WTC11 (cell line): ENCODE measurements at regions not wholly inside any gene's neighbourhood (a gene's known extent, or its start where the extent isn't known, plus 50 kb on each side); places are given as distances from the start of the nearest gene placed in this dataset.

Source experiments
- ATAC-seq: fragments of 200-7000 bp; cut with Tn5 transposase; 2 replicates; pipeline ENCODE4 v1.10.0; 2021; ENCODE audit warnings: mild to moderate bottlenecking, moderate library complexity
- CTCF ChIA-PET: fragments of 300-600 bp; sonication (Branson Sonifier 250); formaldehyde crosslinking; loops from one replicate; lab custom pipeline; 2021; ENCODE audit warnings: antibody characterized with exemption; lab: Charles Lee
- POLR2A ChIA-PET: fragments of 350-600 bp; sonication (Branson Sonifier 250); formaldehyde crosslinking; loops from one replicate; lab custom pipeline; 2021; ENCODE audit warnings: antibody characterized with exemption; lab: Charles Lee
- DNase-seq: peaks from one replicate; pipeline ENCODE4 v3.0.0; 2021; ENCODE audit warnings: low spot score
- H3K27ac Mint-ChIP-seq: 2 replicates; pipeline ENCODE4 v1.8.0; 2021; ENCODE audit warnings: mixed read lengths
- H3K27me3 Mint-ChIP-seq: 2 replicates; pipeline ENCODE4 v1.8.0; 2021; ENCODE audit warnings: low read depth, mild to moderate bottlenecking, moderate library complexity, mixed read lengths
- H3K36me3 Mint-ChIP-seq: 2 replicates; pipeline ENCODE4 v1.8.0; 2021; ENCODE audit warnings: mixed read lengths
- H3K4me1 Mint-ChIP-seq: 2 replicates; pipeline ENCODE4 v1.8.0; 2022; ENCODE audit warnings: mixed read lengths
- H3K4me3 Mint-ChIP-seq: 2 replicates; pipeline ENCODE4 v1.8.0; 2021; ENCODE audit warnings: mild to moderate bottlenecking, moderate library complexity, mixed read lengths
- H3K9me3 Mint-ChIP-seq: 2 replicates; pipeline ENCODE4 v1.8.0; 2021; ENCODE audit warnings: mixed read lengths
- ATF1 ChIP-seq: sonication (generic); formaldehyde crosslinking; IDR thresholded peaks from 2 replicates; pipeline ENCODE4 v1.8.1; 2023; ENCODE audit warnings: mild to moderate bottlenecking, moderate library complexity, missing genetic modification reagents
- CREM ChIP-seq: sonication (generic); formaldehyde crosslinking; IDR thresholded peaks from 2 replicates; pipeline ENCODE4 v1.8.1; 2022; ENCODE audit warnings: mild to moderate bottlenecking, missing genetic modification reagents, moderate library complexity
- MYBL2 ChIP-seq: sonication (generic); formaldehyde crosslinking; IDR thresholded peaks from 2 replicates; pipeline ENCODE4 v1.8.1; 2023; ENCODE audit warnings: mild to moderate bottlenecking, moderate library complexity, missing genetic modification reagents
- NFATC4 ChIP-seq: fragments of 250-450 bp; sonication (Bioruptor Pico); IDR thresholded peaks from 2 replicates; pipeline ENCODE4 v1.9.0; 2021; ENCODE audit warnings: mild to moderate bottlenecking
- NR1H2 ChIP-seq: sonication (generic); formaldehyde crosslinking; IDR thresholded peaks from 2 replicates; pipeline ENCODE4 v1.9.0; 2021; ENCODE audit warnings: mild to moderate bottlenecking, moderate library complexity, missing genetic modification reagents
- TF ChIP-seq, protein P1 (sequence below): fragments of 250-450 bp; sonication (Bioruptor Pico); IDR thresholded peaks from 2 replicates; pipeline ENCODE4 v1.9.0; 2021; ENCODE audit warnings: mild to moderate bottlenecking
- TF ChIP-seq, protein P2 (sequence below): fragments of 250-450 bp; sonication (Bioruptor Pico); IDR thresholded peaks from 2 replicates; pipeline ENCODE4 v1.9.0; 2021; ENCODE audit warnings: mild to moderate bottlenecking, borderline replicate concordance
- TF ChIP-seq, protein P3 (sequence below): sonication (generic); formaldehyde crosslinking; IDR thresholded peaks from 2 replicates; pipeline ENCODE4 v1.8.0; 2023; ENCODE audit warnings: missing genetic modification reagents
- TF ChIP-seq, protein P4 (sequence below): sonication (generic); formaldehyde crosslinking; IDR thresholded peaks from 2 replicates; pipeline ENCODE4 v1.8.1; 2023; ENCODE audit warnings: mild to moderate bottlenecking, missing genetic modification reagents
- TF ChIP-seq, protein P5 (sequence below): sonication (generic); formaldehyde crosslinking; IDR thresholded peaks from 2 replicates; pipeline ENCODE4 v1.8.0; 2023; ENCODE audit warnings: mild to moderate bottlenecking, missing genetic modification reagents
- TF ChIP-seq, protein P6 (sequence below): sonication (generic); formaldehyde crosslinking; IDR thresholded peaks from 2 replicates; pipeline ENCODE4 v1.8.1; 2022; ENCODE audit warnings: missing genetic modification reagents, borderline replicate concordance
- TF ChIP-seq, protein P7 (sequence below): fragments of 250-450 bp; sonication (Bioruptor Pico); IDR thresholded peaks from 2 replicates; pipeline ENCODE4 v2.1.2; 2022; ENCODE audit warnings: mild to moderate bottlenecking, moderate library complexity

DNA sequence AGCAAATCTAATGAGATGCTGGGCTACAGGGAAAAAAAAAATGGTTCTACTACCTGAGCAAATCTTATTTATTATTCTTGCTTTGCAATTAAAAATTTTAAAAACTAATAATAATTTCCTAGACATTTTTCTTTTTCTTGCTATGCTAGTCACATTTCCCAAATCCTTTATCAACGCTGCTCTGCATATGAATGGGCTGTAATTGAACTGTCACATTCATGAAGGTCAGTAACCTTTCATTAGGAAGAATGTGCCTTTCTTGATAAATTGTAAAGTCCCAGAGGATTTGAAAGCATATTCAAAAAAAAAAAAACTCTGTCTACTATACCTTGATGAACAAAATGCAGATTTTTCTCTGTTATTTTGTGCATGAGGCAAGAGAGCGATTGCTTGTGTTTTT lies 538.7 kb upstream of the ID4 start:
- Mint-ChIP-seq H3K27me3 (peaks cover 73% of the 10 kb centered on the region), H3K27ac (no peak overlapping the region), H3K4me1 (peaks cover 26% of the 10 kb centered on the region), H3K9me3 (no peaks in the 10 kb centered on the region), H3K4me3 (peak overlapping the region; percentile 38), H3K36me3 (no peaks in the 10 kb centered on the region)
- ATAC-seq (no peak), DNase-seq (no peak)
- TF ChIP-seq, protein P1, sequence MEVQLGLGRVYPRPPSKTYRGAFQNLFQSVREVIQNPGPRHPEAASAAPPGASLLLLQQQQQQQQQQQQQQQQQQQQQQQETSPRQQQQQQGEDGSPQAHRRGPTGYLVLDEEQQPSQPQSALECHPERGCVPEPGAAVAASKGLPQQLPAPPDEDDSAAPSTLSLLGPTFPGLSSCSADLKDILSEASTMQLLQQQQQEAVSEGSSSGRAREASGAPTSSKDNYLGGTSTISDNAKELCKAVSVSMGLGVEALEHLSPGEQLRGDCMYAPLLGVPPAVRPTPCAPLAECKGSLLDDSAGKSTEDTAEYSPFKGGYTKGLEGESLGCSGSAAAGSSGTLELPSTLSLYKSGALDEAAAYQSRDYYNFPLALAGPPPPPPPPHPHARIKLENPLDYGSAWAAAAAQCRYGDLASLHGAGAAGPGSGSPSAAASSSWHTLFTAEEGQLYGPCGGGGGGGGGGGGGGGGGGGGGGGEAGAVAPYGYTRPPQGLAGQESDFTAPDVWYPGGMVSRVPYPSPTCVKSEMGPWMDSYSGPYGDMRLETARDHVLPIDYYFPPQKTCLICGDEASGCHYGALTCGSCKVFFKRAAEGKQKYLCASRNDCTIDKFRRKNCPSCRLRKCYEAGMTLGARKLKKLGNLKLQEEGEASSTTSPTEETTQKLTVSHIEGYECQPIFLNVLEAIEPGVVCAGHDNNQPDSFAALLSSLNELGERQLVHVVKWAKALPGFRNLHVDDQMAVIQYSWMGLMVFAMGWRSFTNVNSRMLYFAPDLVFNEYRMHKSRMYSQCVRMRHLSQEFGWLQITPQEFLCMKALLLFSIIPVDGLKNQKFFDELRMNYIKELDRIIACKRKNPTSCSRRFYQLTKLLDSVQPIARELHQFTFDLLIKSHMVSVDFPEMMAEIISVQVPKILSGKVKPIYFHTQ (CRISPR knock-in tag): no peak
- TF ChIP-seq, protein P2, sequence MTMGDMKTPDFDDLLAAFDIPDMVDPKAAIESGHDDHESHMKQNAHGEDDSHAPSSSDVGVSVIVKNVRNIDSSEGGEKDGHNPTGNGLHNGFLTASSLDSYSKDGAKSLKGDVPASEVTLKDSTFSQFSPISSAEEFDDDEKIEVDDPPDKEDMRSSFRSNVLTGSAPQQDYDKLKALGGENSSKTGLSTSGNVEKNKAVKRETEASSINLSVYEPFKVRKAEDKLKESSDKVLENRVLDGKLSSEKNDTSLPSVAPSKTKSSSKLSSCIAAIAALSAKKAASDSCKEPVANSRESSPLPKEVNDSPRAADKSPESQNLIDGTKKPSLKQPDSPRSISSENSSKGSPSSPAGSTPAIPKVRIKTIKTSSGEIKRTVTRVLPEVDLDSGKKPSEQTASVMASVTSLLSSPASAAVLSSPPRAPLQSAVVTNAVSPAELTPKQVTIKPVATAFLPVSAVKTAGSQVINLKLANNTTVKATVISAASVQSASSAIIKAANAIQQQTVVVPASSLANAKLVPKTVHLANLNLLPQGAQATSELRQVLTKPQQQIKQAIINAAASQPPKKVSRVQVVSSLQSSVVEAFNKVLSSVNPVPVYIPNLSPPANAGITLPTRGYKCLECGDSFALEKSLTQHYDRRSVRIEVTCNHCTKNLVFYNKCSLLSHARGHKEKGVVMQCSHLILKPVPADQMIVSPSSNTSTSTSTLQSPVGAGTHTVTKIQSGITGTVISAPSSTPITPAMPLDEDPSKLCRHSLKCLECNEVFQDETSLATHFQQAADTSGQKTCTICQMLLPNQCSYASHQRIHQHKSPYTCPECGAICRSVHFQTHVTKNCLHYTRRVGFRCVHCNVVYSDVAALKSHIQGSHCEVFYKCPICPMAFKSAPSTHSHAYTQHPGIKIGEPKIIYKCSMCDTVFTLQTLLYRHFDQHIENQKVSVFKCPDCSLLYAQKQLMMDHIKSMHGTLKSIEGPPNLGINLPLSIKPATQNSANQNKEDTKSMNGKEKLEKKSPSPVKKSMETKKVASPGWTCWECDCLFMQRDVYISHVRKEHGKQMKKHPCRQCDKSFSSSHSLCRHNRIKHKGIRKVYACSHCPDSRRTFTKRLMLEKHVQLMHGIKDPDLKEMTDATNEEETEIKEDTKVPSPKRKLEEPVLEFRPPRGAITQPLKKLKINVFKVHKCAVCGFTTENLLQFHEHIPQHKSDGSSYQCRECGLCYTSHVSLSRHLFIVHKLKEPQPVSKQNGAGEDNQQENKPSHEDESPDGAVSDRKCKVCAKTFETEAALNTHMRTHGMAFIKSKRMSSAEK (CRISPR knock-in tag): no peak
- TF ChIP-seq, protein P3, sequence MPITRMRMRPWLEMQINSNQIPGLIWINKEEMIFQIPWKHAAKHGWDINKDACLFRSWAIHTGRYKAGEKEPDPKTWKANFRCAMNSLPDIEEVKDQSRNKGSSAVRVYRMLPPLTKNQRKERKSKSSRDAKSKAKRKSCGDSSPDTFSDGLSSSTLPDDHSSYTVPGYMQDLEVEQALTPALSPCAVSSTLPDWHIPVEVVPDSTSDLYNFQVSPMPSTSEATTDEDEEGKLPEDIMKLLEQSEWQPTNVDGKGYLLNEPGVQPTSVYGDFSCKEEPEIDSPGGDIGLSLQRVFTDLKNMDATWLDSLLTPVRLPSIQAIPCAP (CRISPR knock-in tag): no peak
- TF ChIP-seq NR1H2 (no peak), ATF1 (CRISPR knock-in tag) (no peak), MYBL2 (CRISPR knock-in tag) (no peak), CREM (CRISPR knock-in tag) (no peak), NFATC4 (CRISPR knock-in tag) (no peak)
- TF ChIP-seq, protein P4, sequence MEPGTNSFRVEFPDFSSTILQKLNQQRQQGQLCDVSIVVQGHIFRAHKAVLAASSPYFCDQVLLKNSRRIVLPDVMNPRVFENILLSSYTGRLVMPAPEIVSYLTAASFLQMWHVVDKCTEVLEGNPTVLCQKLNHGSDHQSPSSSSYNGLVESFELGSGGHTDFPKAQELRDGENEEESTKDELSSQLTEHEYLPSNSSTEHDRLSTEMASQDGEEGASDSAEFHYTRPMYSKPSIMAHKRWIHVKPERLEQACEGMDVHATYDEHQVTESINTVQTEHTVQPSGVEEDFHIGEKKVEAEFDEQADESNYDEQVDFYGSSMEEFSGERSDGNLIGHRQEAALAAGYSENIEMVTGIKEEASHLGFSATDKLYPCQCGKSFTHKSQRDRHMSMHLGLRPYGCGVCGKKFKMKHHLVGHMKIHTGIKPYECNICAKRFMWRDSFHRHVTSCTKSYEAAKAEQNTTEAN (CRISPR knock-in tag): no peak
- TF ChIP-seq, protein P5, sequence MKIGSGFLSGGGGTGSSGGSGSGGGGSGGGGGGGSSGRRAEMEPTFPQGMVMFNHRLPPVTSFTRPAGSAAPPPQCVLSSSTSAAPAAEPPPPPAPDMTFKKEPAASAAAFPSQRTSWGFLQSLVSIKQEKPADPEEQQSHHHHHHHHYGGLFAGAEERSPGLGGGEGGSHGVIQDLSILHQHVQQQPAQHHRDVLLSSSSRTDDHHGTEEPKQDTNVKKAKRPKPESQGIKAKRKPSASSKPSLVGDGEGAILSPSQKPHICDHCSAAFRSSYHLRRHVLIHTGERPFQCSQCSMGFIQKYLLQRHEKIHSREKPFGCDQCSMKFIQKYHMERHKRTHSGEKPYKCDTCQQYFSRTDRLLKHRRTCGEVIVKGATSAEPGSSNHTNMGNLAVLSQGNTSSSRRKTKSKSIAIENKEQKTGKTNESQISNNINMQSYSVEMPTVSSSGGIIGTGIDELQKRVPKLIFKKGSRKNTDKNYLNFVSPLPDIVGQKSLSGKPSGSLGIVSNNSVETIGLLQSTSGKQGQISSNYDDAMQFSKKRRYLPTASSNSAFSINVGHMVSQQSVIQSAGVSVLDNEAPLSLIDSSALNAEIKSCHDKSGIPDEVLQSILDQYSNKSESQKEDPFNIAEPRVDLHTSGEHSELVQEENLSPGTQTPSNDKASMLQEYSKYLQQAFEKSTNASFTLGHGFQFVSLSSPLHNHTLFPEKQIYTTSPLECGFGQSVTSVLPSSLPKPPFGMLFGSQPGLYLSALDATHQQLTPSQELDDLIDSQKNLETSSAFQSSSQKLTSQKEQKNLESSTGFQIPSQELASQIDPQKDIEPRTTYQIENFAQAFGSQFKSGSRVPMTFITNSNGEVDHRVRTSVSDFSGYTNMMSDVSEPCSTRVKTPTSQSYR: no peak
- TF ChIP-seq, protein P6, sequence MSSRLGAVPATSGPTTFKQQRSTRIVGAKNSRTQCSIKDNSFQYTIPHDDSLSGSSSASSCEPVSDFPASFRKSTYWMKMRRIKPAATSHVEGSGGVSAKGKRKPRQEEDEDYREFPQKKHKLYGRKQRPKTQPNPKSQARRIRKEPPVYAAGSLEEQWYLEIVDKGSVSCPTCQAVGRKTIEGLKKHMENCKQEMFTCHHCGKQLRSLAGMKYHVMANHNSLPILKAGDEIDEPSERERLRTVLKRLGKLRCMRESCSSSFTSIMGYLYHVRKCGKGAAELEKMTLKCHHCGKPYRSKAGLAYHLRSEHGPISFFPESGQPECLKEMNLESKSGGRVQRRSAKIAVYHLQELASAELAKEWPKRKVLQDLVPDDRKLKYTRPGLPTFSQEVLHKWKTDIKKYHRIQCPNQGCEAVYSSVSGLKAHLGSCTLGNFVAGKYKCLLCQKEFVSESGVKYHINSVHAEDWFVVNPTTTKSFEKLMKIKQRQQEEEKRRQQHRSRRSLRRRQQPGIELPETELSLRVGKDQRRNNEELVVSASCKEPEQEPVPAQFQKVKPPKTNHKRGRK (CRISPR knock-in tag): no peak
- TF ChIP-seq, protein P7, sequence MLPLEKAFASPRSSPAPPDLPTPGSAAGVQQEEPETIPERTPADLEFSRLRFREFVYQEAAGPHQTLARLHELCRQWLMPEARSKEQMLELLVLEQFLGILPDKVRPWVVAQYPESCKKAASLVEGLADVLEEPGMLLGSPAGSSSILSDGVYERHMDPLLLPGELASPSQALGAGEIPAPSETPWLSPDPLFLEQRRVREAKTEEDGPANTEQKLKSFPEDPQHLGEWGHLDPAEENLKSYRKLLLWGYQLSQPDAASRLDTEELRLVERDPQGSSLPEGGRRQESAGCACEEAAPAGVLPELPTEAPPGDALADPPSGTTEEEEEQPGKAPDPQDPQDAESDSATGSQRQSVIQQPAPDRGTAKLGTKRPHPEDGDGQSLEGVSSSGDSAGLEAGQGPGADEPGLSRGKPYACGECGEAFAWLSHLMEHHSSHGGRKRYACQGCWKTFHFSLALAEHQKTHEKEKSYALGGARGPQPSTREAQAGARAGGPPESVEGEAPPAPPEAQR: no peak
- ChIA-PET POLR2A (no interaction called here), CTCF (no interaction called here)
